NB4 (cell line): ENCODE measurements at regions not wholly inside any gene's neighbourhood (a gene's known extent, or its start where the extent isn't known, plus 50 kb on each side); places are given as distances from the start of the nearest gene placed in this dataset.

Experiments
- DNase-seq: peaks from one replicate; pipeline ENCODE4 v3.0.0; 2010; ENCODE audit warnings: low read depth
- H3K4me3 ChIP-seq: one replicate; pipeline ENCODE4 v1.5.1; 2011; ENCODE audit warnings: mild to moderate bottlenecking, low read depth, low read length, moderate library complexity
- CTCF ChIP-seq: IDR thresholded peaks from one replicate; pipeline ENCODE4 v1.5.1; 2012; ENCODE audit warnings: low read depth, low read length
- MAX ChIP-seq: IDR thresholded peaks from 2 replicates; pipeline ENCODE4 v1.6.1; 2011; ENCODE audit warnings: low read depth, low read length
- MYC ChIP-seq: IDR thresholded peaks from 2 replicates; pipeline ENCODE4 v1.6.1; 2011; ENCODE audit warnings: low read depth, low read length
- POLR2A ChIP-seq: IDR thresholded peaks from 2 replicates; pipeline ENCODE4 v1.6.1; 2011; ENCODE audit warnings: mild to moderate bottlenecking; ENCODE audit not compliant: insufficient read length; ENCODE audit errors: extremely low read depth

- no peak for TF ChIP-seq POLR2A
- no peak for TF ChIP-seq MAX
- TF ChIP-seq MYC: no peak
- TF ChIP-seq CTCF: no peak
- DNase-seq: no peak
- H3K4me3 ChIP-seq: no peak overlapping the region
Measured at GRCh38 chr10:15436696-15437095, 65.6 kb upstream of the FAM171A1 start.

- peak; percentile 39 for TF ChIP-seq CTCF
- TF ChIP-seq MYC: no peak
- no peak overlapping the region for H3K4me3 ChIP-seq
- DNase-seq: peak; percentile 40
Measured at GRCh38 chr10:15433850-15434537, 62.9 kb upstream of the FAM171A1 start.

- DNase-seq: no peak
- H3K4me3 ChIP-seq: no peak overlapping the region
- TF ChIP-seq CTCF: no peak
- no peak for TF ChIP-seq POLR2A
- TF ChIP-seq MAX: no peak
- no peak for TF ChIP-seq MYC
Measured at GRCh38 chr10:15432266-15432665, 61.2 kb upstream of the FAM171A1 start.

GRCh38 chr10:15430969-15431771, 60.1 kb upstream of the FAM171A1 start:
- DNase-seq: no peak
- TF ChIP-seq CTCF: no peak
- no peak for TF ChIP-seq MAX
- no peak for TF ChIP-seq POLR2A
- no peak for TF ChIP-seq MYC
- H3K4me3 ChIP-seq: no peak overlapping the region

GRCh38 chr10:15428681-15429080, 57.6 kb upstream of the FAM171A1 start:
- no peak for TF ChIP-seq MAX
- no peak for TF ChIP-seq MYC
- no peak for TF ChIP-seq POLR2A
- DNase-seq: no peak
- no peak overlapping the region for H3K4me3 ChIP-seq

GRCh38 chr10:15427843-15428414, 56.8 kb upstream of the FAM171A1 start:
- no peak overlapping the region for H3K4me3 ChIP-seq
- TF ChIP-seq CTCF (peak; percentile 22), MYC (no peak), MAX (no peak), POLR2A (no peak)
- peak; percentile 36 for DNase-seq
